ENCODE measurements at regions not wholly inside any gene's neighbourhood (a gene's known extent, or its start where the extent isn't known, plus 50 kb on each side); places are given as distances from the start of the nearest gene placed in this dataset.

DNA sequence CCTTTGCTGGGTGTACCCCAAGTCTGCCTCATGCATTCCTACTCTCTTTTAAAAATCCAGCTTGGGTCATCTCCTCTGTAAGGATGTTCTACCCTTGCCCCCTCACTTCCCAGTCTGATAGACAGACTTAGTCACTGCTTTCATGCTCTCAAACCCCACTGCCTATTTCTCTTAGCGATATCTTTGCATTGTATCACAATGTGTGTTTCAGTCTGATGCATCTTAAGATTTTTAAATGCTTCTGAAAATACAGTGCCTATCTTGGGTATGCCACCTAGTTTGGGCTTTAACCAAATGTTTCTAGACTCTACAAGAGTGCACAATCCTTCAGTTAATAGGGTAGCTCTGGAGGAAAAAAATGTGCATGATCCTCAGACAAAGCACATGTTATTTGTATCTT is 97.8 kb downstream of the SNX18 start:
- TF ChIP-seq, protein P1, sequence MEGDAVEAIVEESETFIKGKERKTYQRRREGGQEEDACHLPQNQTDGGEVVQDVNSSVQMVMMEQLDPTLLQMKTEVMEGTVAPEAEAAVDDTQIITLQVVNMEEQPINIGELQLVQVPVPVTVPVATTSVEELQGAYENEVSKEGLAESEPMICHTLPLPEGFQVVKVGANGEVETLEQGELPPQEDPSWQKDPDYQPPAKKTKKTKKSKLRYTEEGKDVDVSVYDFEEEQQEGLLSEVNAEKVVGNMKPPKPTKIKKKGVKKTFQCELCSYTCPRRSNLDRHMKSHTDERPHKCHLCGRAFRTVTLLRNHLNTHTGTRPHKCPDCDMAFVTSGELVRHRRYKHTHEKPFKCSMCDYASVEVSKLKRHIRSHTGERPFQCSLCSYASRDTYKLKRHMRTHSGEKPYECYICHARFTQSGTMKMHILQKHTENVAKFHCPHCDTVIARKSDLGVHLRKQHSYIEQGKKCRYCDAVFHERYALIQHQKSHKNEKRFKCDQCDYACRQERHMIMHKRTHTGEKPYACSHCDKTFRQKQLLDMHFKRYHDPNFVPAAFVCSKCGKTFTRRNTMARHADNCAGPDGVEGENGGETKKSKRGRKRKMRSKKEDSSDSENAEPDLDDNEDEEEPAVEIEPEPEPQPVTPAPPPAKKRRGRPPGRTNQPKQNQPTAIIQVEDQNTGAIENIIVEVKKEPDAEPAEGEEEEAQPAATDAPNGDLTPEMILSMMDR (IDR thresholded peaks at IDR 0.05): no peak
- no peak for TF ChIP-seq POLR2A (IDR thresholded peaks at IDR 0.05)
